GM23248 (cell line): ENCODE measurements at regions not wholly inside any gene's neighbourhood (a gene's known extent, or its start where the extent isn't known, plus 50 kb on each side); places are given as distances from the start of the nearest gene placed in this dataset.

Source experiments
- EZH2 ChIP-seq: fragments of 200-600 bp; sonication (generic); IDR thresholded peaks from 2 replicates; pipeline ENCODE4 v1.6.1; 2018; ENCODE audit warnings: antibody characterized with exemption, mild to moderate bottlenecking; ENCODE audit not compliant: insufficient read depth, poor library complexity, severe bottlenecking
- EZH2phosphoT487 ChIP-seq: fragments of 200-600 bp; sonication (generic); IDR thresholded peaks from 2 replicates; pipeline ENCODE4 v1.6.1; 2018; ENCODE audit warnings: antibody characterized with exemption, moderate library complexity, mild to moderate bottlenecking, low read depth; ENCODE audit not compliant: insufficient read depth

GRCh38 chr9:90735952-90736351 lies 65.7 kb upstream of the SYK start:
- TF ChIP-seq EZH2 = no peak
- no peak for TF ChIP-seq EZH2phosphoT487
